Left lung (tissue), 4 donors: ENCODE measurements at regions not wholly inside any gene's neighbourhood (a gene's known extent, or its start where the extent isn't known, plus 50 kb on each side); places are given as distances from the start of the nearest gene placed in this dataset.

Source experiments
- ATAC-seq: fragments of 200-7000 bp; cut with Tn5 transposase; one replicate; pipeline ENCODE4 v1.9.1; 2020; ENCODE audit warnings: moderate library complexity
- DNase-seq, 4 donors: peaks; one replicate each; pipeline ENCODE4 v3.0.0-alpha.2; 2013 to 2020
- H3K27ac ChIP-seq, 2 donors: fragments of 200-600 bp; sonication (generic) in 1 of 2; one replicate each; pipeline versions ENCODE4 v1.5.0 to v1.8.0; 2020 to 2021
- H3K27me3 ChIP-seq, 2 donors: fragments of 200-600 bp; sonication (generic) in 1 of 2; one replicate each; pipeline versions ENCODE4 v1.5.0 to v1.8.0; 2020 to 2021
- H3K36me3 ChIP-seq, 2 donors: fragments of 200-600 bp; sonication (generic) in 1 of 2; one replicate each; pipeline versions ENCODE4 v1.5.0 to v1.8.0; 2020 to 2021
- H3K4me1 ChIP-seq, 2 donors: fragments of 200-600 bp; one replicate each; pipeline ENCODE4 v1.8.0; 2021
- H3K4me3 ChIP-seq, 2 donors: fragments of 200-600 bp; sonication (generic) in 1 of 2; one replicate each; pipeline versions ENCODE4 v1.5.0 to v1.8.0; 2020 to 2021; ENCODE audit warnings: mild to moderate bottlenecking in 1 of 2
- H3K9me3 ChIP-seq, 2 donors: fragments of 200-600 bp; sonication (generic) in 1 of 2; one replicate each; pipeline versions ENCODE4 v1.5.0 to v1.8.0; 2020 to 2021
- intact Hi-C, 2 donors: fragments of 100-400 bp; cut with DNase I; formaldehyde crosslinking; loops; one replicate each; pipeline versions ENCODE4 v1.11.2 to v1.14.2; 2022
- TF ChIP-seq, protein P1 (sequence below), 2 donors: fragments of 200-600 bp; sonication (generic) in 1 of 2; IDR thresholded peaks; one replicate each; pipeline versions ENCODE4 v1.5.0 to v1.8.0; 2021; ENCODE audit warnings: antibody characterized with exemption in 2 of 2
- donor health status: DM: no; HTN: yes; CAD: no.
- donor health status: DM: no; HTN: no; CAD: no.

DNA sequence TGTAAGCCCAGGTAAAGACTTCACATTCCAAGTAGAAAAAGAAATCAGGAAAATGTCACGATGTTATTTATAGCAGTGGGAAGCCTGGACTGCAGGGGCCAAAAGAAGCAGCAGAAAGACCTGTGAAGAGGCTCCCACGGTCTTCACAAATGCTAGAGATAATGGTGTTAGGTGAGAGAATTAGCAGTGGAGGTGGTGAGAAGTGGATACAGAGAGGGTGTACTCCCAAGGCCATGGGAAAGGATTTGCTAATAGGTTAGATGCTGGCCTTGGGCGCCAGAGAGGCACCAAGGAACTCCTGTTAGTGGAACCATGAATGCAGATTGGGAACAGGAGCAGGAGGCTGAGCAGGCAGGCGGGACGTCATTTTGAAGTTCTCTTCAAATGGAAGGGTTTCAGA lies 386.1 kb downstream of the C12orf75 start:
- Histone ChIP-seq H3K27me3 (no peaks in the 10 kb centered on the region), H3K4me1 (no peaks in the 10 kb centered on the region), H3K27ac (no peak overlapping the region), H3K4me3 (no peak overlapping the region), H3K9me3 (peaks cover 0 to 3% of the 10 kb centered on the region in 2 donors), H3K36me3 (no peaks in the 10 kb centered on the region)
- no peak for DNase-seq
- TF ChIP-seq, protein P1, sequence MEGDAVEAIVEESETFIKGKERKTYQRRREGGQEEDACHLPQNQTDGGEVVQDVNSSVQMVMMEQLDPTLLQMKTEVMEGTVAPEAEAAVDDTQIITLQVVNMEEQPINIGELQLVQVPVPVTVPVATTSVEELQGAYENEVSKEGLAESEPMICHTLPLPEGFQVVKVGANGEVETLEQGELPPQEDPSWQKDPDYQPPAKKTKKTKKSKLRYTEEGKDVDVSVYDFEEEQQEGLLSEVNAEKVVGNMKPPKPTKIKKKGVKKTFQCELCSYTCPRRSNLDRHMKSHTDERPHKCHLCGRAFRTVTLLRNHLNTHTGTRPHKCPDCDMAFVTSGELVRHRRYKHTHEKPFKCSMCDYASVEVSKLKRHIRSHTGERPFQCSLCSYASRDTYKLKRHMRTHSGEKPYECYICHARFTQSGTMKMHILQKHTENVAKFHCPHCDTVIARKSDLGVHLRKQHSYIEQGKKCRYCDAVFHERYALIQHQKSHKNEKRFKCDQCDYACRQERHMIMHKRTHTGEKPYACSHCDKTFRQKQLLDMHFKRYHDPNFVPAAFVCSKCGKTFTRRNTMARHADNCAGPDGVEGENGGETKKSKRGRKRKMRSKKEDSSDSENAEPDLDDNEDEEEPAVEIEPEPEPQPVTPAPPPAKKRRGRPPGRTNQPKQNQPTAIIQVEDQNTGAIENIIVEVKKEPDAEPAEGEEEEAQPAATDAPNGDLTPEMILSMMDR (IDR thresholded peaks at IDR 0.05) = no peak
- intact Hi-C loops = no loop called here
- ATAC-seq = no peak

DNA sequence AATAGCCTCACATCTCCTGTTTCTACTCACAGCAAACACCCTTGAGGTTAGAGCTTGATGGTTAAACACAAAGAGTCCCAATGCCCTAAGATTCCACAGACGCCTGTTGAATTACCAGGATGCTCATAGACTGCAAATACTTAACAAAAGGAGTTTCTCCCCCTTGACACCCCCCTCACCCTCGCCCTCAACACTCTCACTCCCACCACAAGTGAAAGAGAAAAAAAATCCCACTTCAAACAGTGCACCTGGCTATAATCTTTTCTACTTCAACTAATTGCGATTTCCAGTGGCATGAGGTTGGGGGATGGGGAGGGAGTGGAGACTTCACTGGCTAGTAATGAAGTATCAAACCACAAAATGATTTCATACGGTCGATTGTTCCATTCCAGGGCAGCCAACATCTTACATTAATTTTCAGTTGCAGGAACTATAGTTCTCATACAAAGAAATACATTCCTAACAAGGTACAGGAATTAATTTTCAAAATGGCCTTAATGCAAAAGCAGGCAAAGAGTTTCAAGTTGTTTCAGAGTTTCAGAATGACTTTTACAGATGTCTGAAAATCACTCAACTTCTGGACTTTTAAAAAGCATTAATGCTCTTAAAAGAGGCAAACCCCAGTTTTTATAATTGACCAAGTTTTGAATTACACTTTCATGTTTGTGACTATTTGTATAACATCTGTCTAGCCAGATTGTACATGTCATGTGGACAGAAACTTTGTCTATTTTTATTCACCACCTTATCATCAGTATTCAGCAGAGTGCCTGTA lies 390.7 kb downstream of the C12orf75 start:
- Histone ChIP-seq H3K36me3 (no peaks in the 10 kb centered on the region), H3K4me3 (no peak overlapping the region), H3K4me1 (no peaks in the 10 kb centered on the region), H3K9me3 (peaks cover 0 to 3% of the 10 kb centered on the region in 2 donors), H3K27me3 (no peaks in the 10 kb centered on the region), H3K27ac (no peak overlapping the region)
- TF ChIP-seq, protein P1 (IDR thresholded peaks at IDR 0.05) = no peak
- intact Hi-C loops = no loop called here
- DNase-seq = no peak
- no peak for ATAC-seq

DNA sequence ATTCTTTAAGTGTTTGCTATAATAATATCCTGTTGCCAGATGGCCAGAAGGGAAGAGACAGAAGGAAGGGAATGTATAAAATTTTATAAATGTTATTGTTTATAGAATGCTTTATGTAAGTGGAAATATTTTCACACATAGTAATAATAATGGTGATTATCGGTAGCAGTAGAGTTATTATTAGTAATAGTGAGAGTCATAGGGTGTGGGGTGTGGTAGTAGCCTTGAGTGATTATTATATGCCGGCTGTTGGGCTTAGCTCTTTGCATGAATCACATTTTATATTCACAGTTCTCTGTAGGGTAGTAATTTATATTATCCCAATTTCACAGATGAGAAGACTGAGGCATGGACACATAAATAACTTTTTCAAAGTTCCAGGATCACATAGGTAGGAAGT lies 391.4 kb downstream of the C12orf75 start:
- Histone ChIP-seq H3K27ac (no peak overlapping the region), H3K4me1 (no peaks in the 10 kb centered on the region), H3K36me3 (no peaks in the 10 kb centered on the region), H3K9me3 (peaks cover 0 to 3% of the 10 kb centered on the region in 2 donors), H3K4me3 (no peak overlapping the region), H3K27me3 (no peaks in the 10 kb centered on the region)
- no peak for ATAC-seq
- intact Hi-C loops = no loop called here
- TF ChIP-seq, protein P1 (IDR thresholded peaks at IDR 0.05) = no peak
- no peak for DNase-seq

DNA sequence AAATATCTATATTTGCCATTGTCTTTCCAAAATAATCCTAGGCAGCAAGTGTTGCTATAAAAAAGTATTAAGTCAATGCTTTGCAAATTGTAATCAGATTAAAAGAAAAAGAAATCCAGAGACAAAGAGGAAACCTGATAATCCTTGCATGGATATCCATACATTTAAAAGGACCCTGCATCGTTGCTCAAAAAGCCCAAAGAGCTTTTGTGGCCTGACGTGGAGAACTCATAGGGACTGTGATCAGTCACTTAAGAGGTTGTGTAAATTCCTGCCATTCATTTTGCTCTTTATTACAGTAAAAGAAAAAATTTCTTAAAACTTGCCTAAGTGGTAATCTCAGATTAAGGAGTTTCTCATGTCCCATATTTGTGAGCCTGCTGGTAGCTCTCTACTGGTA lies 392.6 kb downstream of the C12orf75 start:
- H3K36me3 ChIP-seq = no peaks in the 10 kb centered on the region
- no peak overlapping the region for H3K4me3 ChIP-seq
- no peaks in the 10 kb centered on the region for H3K4me1 ChIP-seq
- H3K9me3 ChIP-seq = peaks cover 0 to 3% of the 10 kb centered on the region in 2 donors
- intact Hi-C loops = no loop called here
- DNase-seq (no peak), ATAC-seq (no peak)
- H3K27ac ChIP-seq = no peak overlapping the region
- no peaks in the 10 kb centered on the region for H3K27me3 ChIP-seq
- TF ChIP-seq, protein P1 (IDR thresholded peaks at IDR 0.05) = no peak

DNA sequence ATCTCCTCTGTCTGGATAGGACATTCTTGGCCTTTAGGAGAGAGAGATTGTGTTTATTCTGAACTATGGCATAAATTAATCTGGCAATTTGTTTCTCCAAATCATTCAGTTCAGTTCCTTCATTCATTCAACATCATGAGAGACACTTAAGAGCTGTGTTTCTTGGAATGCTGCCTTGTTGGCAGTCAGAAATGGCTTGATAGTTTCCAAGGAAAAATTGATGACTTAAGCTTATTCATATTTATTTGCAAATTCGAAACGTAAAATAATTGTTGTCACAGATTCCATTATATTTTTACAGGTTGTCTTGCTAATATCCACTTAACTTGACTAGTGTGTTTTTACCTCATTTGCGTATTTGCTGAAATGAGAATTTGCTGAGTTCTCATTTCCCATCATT lies 393.0 kb downstream of the C12orf75 start:
- Histone ChIP-seq H3K9me3 (peaks cover 0 to 3% of the 10 kb centered on the region in 2 donors), H3K27ac (no peak overlapping the region), H3K36me3 (no peaks in the 10 kb centered on the region), H3K4me3 (no peak overlapping the region), H3K4me1 (no peaks in the 10 kb centered on the region), H3K27me3 (no peaks in the 10 kb centered on the region)
- DNase-seq (no peak), ATAC-seq (no peak)
- TF ChIP-seq, protein P1 (IDR thresholded peaks at IDR 0.05) = no peak
- intact Hi-C loops = no loop called here
